CD4-positive, alpha-beta T cell treated with Interleukin-15 for 1 hour (primary cell): ENCODE measurements at regions not wholly inside any gene's neighbourhood (a gene's known extent, or its start where the extent isn't known, plus 50 kb on each side); places are given as distances from the start of the nearest gene placed in this dataset.
"Not testable (repeated sequence)": the region's sequence is repeated elsewhere in the genome, so short reads cannot be mapped to it uniquely, and the experiment has no call there.

Source experiments
- DNase-seq: peaks from one replicate; pipeline ENCODE4 v3.0.0-alpha.2; 2020

DNA sequence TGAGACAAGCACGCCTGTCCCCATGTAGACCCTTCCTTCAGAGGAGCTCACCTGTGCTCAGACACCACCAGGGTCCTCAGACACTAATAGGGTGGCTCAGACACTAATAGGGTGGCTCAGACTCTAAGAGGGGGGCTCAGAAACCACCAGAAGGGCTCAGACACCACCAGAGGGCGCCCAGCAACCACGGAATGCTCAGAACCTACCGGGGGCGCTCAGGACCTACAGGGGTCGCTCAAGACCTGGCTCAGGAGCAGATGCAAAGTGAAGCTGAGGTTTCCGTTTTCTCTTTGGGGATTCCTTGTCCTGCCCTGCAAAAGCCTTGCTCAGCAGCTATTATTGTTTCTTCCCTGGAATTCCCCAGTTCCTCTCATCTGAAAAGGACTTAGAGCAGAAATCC, 172.1 kb downstream of the POTEB start:
- not testable (repeated sequence) for DNase-seq

DNA sequence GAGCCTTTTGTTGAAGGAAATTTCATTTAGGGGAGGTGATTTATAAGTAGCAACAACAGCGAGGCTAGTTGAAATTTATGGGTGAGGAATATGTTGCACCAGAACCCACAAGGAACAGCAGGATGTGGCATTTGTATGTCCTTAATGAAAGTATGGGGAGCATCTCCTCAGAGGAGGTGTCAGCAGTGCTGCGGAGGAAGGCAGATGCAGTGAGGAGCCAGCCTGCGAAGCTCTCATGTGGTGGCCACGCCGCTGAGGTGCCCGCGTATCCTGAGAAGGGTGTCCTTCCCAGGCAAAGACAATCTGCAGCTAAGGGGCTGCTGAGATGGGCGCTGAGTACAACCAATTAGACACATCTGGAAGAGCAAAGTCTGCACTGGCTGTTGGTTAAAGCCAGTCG, 178.9 kb downstream of the POTEB start:
- DNase-seq: not testable (repeated sequence)

DNA sequence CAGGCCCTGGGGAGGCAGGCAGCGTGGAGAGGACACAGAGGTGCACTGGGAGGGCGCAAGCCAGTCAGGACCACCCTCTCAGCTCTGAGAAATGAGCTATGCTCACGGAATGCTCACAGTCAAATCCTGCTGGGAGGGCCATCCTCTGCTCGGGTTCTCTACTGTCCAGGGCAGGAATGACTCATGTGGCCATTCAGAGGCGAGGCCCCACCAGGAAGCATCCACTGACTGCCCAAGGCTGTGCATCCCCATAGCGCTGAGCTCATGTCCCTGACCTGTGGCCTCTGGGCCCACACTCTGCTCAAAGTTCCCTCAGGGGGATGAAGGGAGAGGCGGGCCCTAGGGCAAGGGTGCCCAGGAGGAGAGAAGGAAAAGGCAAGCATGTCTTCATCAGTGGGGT, 182.4 kb downstream of the POTEB start:
- not testable (repeated sequence) for DNase-seq

DNA sequence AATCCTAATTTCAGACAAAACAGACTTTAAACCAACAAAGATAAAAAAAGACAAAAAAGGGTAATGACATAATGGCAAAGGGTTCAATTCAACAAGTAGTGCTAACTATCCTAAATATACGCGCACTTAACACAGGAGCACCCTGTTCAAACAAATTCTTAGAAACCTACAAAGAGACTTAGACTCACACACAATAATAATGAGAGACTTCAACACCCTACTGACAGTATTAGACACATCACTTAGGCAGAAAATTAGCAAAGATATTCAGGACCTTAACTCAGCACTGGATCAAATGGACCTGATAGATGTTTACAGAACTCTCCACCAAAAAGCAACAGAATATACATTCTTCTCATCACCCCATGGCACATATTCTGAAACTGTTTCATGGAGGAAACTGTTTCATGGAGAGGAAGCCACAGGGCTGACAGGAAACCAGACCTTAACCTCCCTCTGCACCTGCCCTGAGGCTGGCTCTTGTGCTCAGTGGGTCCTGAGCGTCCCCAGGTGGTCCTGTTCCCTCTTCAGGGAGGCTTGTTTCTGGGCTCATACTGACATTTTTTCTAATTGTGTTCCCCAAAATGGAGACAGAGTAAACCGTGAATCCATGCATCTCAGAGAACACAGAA, 184.9 kb downstream of the POTEB start:
- not testable (repeated sequence) for DNase-seq

DNA sequence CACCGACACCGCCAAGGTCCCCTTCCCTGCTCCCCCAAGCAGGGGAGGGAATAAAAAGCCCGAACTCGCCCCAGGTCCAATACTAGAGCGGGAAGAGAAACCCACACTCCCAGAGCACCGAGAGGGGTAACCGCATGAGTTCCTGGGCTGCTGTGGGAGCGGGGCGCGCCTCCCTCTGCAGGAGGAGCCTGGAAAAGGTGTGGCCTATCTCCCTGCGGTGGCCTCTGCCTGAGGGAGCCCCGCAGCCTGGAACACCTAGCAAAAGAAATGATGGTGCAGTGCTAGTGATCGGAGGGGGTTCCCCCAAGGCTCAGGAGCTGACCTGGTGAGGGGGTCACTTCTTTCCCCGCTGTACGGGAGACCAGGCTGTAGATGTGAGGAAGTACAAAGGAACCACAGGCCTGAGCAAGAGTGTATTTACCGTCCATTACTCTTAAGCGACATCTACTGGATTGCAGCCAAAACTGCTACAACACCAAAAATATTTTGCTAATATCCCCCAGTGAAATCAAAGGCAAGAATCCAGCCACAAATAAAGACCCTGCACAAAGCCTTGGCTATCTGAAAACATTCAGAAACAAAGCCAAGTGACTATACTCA, 216.6 kb upstream of the POTEB3 start:
- not testable (repeated sequence) for DNase-seq

DNA sequence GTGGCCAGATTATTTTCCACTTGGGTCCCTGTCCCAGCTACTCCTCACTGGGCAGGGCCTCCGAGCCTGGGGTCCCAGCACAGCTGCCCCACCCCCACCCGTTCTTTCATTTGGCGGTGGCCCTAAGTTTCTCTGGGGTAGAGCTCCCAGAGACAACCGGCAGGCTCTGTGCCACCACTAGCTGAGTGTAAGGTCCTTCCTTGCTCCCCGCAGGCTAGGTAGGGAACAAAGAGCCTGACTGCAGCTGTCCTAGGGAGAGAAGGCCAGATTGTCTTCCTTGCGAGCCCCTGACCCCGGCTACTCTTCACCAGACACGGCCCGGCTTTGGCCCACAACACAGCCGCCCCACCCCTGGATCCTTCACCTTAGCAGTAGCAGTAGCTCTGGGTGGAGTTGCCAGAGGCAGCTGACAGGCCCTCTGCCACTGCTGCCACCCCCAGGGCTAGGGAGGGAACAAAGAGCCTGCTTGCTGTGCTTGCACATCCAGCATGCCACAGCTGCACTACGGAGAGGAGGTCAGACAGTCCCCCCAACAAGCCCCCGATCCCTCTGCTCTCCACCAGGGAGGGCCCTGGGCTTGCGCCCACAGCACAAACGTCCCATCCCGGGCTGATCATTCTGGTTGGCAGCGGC, 215.9 kb upstream of the POTEB3 start:
- DNase-seq: not testable (repeated sequence)

DNA sequence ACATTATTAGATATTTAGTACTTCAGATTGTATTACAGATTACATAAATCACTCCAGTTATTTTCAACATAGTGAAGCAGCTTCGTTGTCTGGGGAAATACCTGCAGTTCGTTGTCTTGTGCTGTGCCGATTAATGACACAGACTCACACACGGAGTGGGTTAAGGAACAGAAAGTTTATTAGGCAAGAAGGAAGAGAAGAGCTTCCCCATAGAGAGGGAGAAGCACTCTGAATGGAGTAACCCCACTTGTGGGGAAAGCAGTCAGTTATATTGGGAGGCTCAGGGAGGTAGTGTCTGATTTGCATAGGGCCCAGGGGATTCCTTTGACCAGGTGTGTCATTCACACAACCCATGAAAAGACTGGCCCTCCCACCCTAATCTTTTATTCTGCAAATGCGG, 213.4 kb upstream of the POTEB3 start:
- not testable (repeated sequence) for DNase-seq

DNA sequence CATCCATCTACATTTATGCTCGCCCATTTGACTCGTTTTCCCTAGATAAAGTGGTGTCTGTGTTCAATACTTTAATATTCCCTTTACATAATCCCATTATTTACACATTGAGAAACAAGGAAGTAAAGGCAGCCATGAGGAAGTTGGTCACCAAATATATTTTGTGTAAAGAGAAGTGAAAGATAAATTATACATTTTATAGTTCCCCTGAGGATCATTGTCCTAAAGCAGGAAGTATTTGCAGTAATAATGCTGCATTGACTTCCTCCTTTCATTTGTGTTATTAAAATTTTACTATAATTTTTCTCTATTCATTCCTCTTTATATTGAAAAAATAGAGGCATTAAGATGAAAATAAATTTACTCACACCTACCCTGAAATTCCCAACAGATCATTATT, 198.5 kb upstream of the POTEB3 start:
- DNase-seq: not testable (repeated sequence)

DNA sequence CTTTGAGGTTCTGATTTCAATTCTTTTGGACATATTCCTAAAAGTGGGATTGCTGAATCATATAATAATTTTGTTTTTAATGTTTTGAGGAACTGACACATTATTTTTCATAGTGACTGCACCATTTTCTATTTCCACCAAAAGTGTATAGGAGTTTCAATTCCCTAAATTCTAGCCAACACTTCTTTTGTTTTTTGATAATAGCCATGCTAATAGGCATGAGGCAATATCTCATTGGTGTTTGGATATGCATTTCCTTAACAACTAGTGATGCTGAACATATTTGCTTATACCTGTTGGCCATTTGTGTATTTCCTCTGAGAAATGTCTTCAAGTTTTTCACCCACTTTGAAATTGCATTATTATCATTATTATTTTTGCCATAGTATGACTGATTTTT, 186.4 kb upstream of the POTEB3 start:
- not testable (repeated sequence) for DNase-seq

DNA sequence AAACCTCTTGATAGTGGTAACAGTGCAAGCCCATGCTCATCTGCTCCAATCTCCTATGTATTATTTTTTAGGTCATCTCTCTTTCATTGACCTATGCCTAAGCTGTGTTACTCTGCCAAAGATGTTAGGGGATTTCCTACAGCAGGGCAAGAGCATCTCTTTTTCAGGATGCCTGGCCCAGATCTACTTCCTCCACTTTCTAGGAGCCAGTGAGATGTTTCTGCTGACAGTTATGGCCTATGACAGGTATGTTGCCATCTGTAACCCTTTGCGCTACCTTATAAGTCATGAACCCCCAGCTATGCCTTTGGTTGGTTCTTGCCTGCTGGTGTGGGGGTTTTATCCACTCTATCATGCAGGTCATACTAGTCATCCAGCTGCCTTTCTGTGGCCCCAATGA, 168.9 kb upstream of the POTEB3 start:
- DNase-seq: not testable (repeated sequence)

DNA sequence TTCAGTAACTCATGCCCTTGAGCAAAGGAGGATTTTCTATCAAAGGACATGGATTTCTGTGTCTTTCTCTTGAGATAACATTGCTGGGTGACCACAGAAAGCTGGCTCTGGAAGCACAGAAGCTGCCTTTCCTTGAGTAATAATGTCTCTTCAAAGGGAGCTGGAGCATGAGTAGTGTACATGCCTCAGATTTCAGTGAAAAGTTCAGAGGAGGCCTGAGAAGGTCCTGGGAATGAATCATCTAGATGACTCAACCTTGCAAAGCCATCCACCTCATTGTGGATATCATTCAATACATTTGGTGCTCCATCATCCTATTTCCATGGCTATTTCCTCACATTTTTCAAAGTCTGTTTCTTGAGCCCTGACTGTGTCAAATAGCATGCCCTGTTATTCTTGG, 125.1 kb upstream of the POTEB3 start:
- not testable (repeated sequence) for DNase-seq

DNA sequence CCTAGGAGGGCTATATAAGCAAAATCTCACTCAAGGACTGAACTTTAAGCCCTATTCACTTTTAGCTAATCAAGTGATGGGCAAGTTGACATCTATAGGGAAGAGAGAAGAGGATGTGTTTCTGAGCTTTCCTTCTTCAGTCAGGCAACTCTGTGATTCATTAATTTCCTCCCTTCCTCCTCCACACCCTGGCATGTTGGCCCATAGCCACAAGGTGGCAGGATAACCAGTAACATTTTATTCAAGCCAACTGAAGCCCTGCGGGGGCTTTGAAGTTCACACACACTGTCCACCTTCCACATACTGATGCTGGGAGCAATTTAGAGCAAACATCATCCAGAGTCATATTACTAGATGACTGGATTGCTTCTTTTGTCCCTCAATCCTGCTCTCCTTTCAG, 111.5 kb upstream of the POTEB3 start:
- not testable (repeated sequence) for DNase-seq

DNA sequence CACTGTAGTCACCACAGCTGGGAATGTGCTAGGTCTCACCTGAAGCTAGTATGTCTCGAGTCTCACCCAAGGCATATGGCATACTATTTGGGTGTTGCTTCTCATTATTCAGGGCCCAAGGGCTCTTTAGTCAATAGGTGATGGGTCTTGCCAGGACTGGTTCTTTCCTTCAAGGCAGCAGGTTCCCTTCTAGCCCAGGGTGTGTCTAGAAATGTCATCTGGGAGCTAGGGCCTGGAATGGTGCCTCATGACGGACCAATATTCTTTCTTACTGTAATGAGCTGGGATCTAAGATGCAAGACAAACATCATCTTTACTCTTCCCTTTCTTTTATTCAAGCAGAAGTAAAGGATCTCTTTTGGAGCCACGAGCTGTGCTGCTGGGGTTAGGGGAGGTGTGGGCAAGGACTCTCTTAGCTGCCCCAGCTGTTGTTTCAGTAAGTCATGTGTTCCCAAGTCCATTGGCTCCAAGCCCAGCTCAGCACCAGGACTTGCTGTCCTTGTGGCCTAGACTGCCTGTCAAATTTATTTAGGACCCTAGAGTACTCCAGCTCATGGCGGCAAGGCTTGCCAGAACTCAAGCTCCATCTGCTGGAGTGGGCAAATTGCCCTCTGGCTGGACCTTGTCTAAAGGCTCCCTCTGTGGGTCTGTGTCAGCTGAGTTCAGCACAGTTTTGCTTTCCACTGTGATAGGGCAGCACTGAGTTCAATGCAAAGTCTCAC, 106.0 kb upstream of the POTEB3 start:
- not testable (repeated sequence) for DNase-seq

DNA sequence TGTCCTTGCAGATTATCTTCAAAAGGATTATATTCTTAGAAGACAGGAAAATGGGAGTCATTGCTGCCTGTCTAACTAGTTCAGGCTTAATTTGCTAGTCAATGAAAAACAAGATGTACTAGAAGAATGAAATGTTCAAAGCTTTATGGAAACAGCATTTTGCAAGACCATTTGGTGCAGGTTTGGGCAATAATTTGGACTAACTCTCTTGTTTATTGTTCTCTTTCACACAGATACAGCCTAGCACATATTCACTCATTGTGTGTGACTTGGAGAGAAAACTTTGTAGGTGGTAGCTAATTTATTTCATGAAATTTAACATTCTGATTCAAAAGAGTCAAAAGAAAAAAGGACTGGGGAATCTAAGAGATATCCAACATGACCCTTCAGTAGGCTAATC, 92.5 kb upstream of the POTEB3 start:
- not testable (repeated sequence) for DNase-seq

DNA sequence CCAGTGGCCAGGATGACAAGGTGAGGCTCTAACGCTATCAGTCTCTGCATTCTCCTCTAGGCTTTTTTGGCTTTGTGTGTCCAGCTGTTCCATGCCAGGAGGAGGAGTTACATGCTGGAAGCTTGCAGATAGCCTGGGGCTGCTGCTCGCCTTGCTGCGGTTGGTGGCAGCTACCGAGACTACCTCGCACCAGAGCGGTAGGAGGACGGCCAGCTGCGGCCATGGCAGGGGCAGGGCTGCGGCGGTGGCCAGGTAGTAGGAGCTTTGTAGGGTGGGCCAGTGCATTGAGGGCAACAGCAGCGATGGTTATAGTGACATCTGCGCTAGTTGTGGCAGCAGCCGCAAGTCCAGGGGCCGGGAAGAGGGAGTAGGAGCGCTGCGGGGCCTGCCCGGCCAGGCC, 75.9 kb upstream of the POTEB3 start:
- DNase-seq: not testable (repeated sequence)

DNA sequence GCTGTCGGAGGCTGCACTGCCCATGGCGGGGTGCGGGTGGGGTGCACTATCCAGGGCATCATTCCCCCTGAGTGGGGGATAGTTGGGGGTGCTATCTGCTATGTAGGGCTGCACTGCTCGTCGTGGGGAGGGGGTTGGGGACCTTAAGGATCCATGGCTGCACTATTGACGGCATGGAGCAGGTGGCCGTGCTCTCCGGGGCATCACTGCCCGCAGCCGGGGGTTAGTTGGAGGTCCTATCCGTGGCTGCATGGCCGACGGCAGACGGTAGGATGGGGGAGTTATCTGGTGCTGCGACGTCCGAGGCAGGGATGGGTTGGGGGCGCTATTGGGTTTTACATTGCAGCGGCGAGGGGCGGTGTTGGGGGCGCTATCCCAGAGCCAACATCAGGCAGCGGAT, 75.0 kb upstream of the POTEB3 start:
- DNase-seq: not testable (repeated sequence)

DNA sequence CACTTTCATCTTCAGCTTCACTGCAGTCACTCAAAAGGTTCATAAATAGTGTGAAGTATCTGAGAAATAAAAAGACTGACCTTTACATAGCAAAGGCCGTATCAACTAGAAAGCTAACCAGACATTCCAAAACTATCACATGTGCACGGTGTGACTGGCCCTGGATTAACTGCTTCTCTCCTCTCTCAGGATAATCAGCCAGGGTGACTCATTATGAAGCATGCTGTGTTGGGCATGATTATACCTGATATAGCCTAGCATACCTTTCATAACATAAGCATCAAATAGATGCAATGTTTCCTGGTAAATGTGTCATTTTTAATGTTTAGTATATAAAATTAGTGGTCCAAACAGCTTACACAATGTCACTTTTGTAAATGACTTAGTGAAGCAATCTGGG, 62.7 kb upstream of the POTEB3 start:
- DNase-seq: not testable (repeated sequence)
